Nephron (organoid): ENCODE measurements at regions not wholly inside any gene's neighbourhood (a gene's known extent, or its start where the extent isn't known, plus 50 kb on each side); places are given as distances from the start of the nearest gene placed in this dataset.
"Not testable (repeated sequence)": the region's sequence is repeated elsewhere in the genome, so short reads cannot be mapped to it uniquely, and the experiment has no call there.

Experiments used
- H3K27ac Mint-ChIP-seq, 3 experiments: 2 replicates each; pipeline ENCODE4 v1.8.0; 2020; ENCODE audit warnings: mixed read lengths in 3 of 3, mild to moderate bottlenecking in 2 of 3, moderate library complexity in 1 of 3
- H3K27me3 Mint-ChIP-seq: 2 replicates; pipeline ENCODE4 v1.8.0; 2021; ENCODE audit warnings: low read depth, mild to moderate bottlenecking, moderate library complexity, mixed read lengths
- H3K36me3 Mint-ChIP-seq: 2 replicates; pipeline ENCODE4 v1.8.0; 2020; ENCODE audit warnings: low read depth, mixed read lengths
- H3K4me1 Mint-ChIP-seq: 2 replicates; pipeline ENCODE4 v1.8.0; 2020; ENCODE audit warnings: mixed read lengths
- H3K4me3 Mint-ChIP-seq, 3 experiments: 2 replicates each; pipeline ENCODE4 v1.8.0; 2020; ENCODE audit warnings: mild to moderate bottlenecking in 3 of 3, mixed read lengths in 3 of 3, moderate library complexity in 2 of 3
- H3K9me3 Mint-ChIP-seq: 2 replicates; pipeline ENCODE4 v1.8.0; 2020; ENCODE audit warnings: mixed read lengths
- CTCF ChIP-seq, 3 experiments: fragments of 200-600 bp; sonication (generic); IDR thresholded peaks; one replicate each; pipeline ENCODE4 v1.5.0; 2021; ENCODE audit warnings: antibody characterized with exemption in 3 of 3; ENCODE audit not compliant: unreplicated experiment in 3 of 3

GRCh38 chr10:42230115-42230514 lies 408.3 kb downstream of the ZNF33B start:
- H3K4me3 Mint-ChIP-seq, H3K4me1 Mint-ChIP-seq, H3K27me3 Mint-ChIP-seq, H3K27ac Mint-ChIP-seq: not testable (repeated sequence)
- Mint-ChIP-seq H3K9me3 (peaks cover 48% of the 10 kb centered on the region), H3K36me3 (peaks cover 18% of the 10 kb centered on the region)

GRCh38 chr10:42227859-42228258 lies 410.5 kb downstream of the ZNF33B start:
- Mint-ChIP-seq H3K36me3 (peaks cover 18% of the 10 kb centered on the region), H3K9me3 (peaks cover 45% of the 10 kb centered on the region)
- H3K27me3 Mint-ChIP-seq, H3K4me1 Mint-ChIP-seq, H3K4me3 Mint-ChIP-seq, H3K27ac Mint-ChIP-seq: not testable (repeated sequence)

GRCh38 chr10:42193588-42193987 lies 444.8 kb downstream of the ZNF33B start:
- not testable (repeated sequence) for H3K4me1 Mint-ChIP-seq, H3K36me3 Mint-ChIP-seq, H3K4me3 Mint-ChIP-seq, H3K27ac Mint-ChIP-seq, H3K27me3 Mint-ChIP-seq
- peaks cover 31% of the 10 kb centered on the region for H3K9me3 Mint-ChIP-seq

GRCh38 chr10:42192450-42192849 lies 445.9 kb downstream of the ZNF33B start:
- TF ChIP-seq CTCF (IDR thresholded peaks at IDR 0.05; ENCODE audit: unreplicated experiment in 3 of 3) = peak in 2 of 3 experiments; percentile 19 to 32
- not testable (repeated sequence) for H3K27ac Mint-ChIP-seq, H3K27me3 Mint-ChIP-seq, H3K4me1 Mint-ChIP-seq, H3K36me3 Mint-ChIP-seq, H3K4me3 Mint-ChIP-seq
- H3K9me3 Mint-ChIP-seq = peaks cover 34% of the 10 kb centered on the region

GRCh38 chr10:42187501-42188195 lies 450.7 kb downstream of the ZNF33B start:
- not testable (repeated sequence) for H3K27me3 Mint-ChIP-seq, H3K27ac Mint-ChIP-seq, H3K36me3 Mint-ChIP-seq, H3K4me3 Mint-ChIP-seq, H3K4me1 Mint-ChIP-seq
- peaks cover 17% of the 10 kb centered on the region for H3K9me3 Mint-ChIP-seq

- H3K4me1 Mint-ChIP-seq, H3K27me3 Mint-ChIP-seq, H3K4me3 Mint-ChIP-seq, H3K27ac Mint-ChIP-seq: not testable (repeated sequence)
- Mint-ChIP-seq H3K9me3 (peaks cover 48% of the 10 kb centered on the region), H3K36me3 (peaks cover 11% of the 10 kb centered on the region)
Measured at GRCh38 chr10:42177793-42178689, 460.3 kb downstream of the ZNF33B start.

GRCh38 chr10:42177077-42177792 lies 461.1 kb downstream of the ZNF33B start:
- H3K27ac Mint-ChIP-seq = no peak overlapping the region
- H3K4me1 Mint-ChIP-seq = no peaks in the 10 kb centered on the region
- peaks cover 11% of the 10 kb centered on the region for H3K36me3 Mint-ChIP-seq
- peaks cover 45% of the 10 kb centered on the region for H3K9me3 Mint-ChIP-seq
- H3K4me3 Mint-ChIP-seq = no peak overlapping the region
- TF ChIP-seq CTCF (IDR thresholded peaks at IDR 0.05; ENCODE audit: unreplicated experiment in 3 of 3) = no peak
- H3K27me3 Mint-ChIP-seq = no peaks in the 10 kb centered on the region

GRCh38 chr10:42150428-42151061 lies 487.8 kb downstream of the ZNF33B start:
- TF ChIP-seq CTCF (IDR thresholded peaks at IDR 0.05; ENCODE audit: unreplicated experiment in 3 of 3) = no peak
- Mint-ChIP-seq H3K4me1 (no peaks in the 10 kb centered on the region), H3K4me3 (no peak overlapping the region), H3K27ac (no peak overlapping the region), H3K9me3 (peaks cover 42% of the 10 kb centered on the region), H3K36me3 (peaks cover 8% of the 10 kb centered on the region), H3K27me3 (no peaks in the 10 kb centered on the region)
